HepG2 (cell line): ENCODE measurements at regions not wholly inside any gene's neighbourhood (a gene's known extent, or its start where the extent isn't known, plus 50 kb on each side); places are given as distances from the start of the nearest gene placed in this dataset.

ENCODE experiments used
- ATAC-seq: fragments of 200-7000 bp; cut with Tn5 transposase; 3 replicates; pipeline ENCODE4 v1.9.1; 2020; ENCODE audit warnings: mild to moderate bottlenecking, moderate library complexity
- BruUV-seq: library from RNA; stranded (reverse); fragments of 400-500 nt; replicated peaks from 2 replicates; lab custom pipeline; 2021; lab: Mats Ljungman, UMichigan
- CTCF ChIA-PET: fragments of 300-600 bp; formaldehyde crosslinking; extraction: SDS; loops from one replicate; lab custom pipeline; 2021; ENCODE audit warnings: low total read pairs, inconsistent platforms, low intra/inter-chr PET ratio; lab: Yijun Ruan, JAX
- POLR2A ChIA-PET: fragments of 350-600 bp; sonication (Branson Sonifier 250); formaldehyde crosslinking; loops from one replicate; lab custom pipeline; 2020; ENCODE audit warnings: antibody characterized with exemption, inconsistent platforms; lab: Yijun Ruan, JAX
- DNase-seq: peaks from one replicate; pipeline ENCODE4 v3.0.0-alpha.2; 2015; ENCODE audit warnings: low spot score
- FAIRE-seq: peaks from 3 replicates; lab custom pipeline; 2011; peaks lifted over from hg19 to GRCh38; lab: Jason Lieb, UNC
- H2AFZ ChIP-seq: one replicate; pipeline ENCODE4 v1.6.1; 2011; ENCODE audit warnings: low read length, inconsistent platforms
- H3K27ac ChIP-seq: fragments of 300-600 bp; 3 replicates; pipeline ENCODE4 v1.8.0; 2011; ENCODE audit warnings: mixed run types, mild to moderate bottlenecking, mixed read lengths, low read length, inconsistent platforms; ENCODE audit not compliant: insufficient read depth; ENCODE audit errors: extremely low read length
- H3K27me3 ChIP-seq, 2 experiments: fragments of 200-600 bp in 1 of 2; 2 replicates in 1 of 2; 3 replicates in 1 of 2; pipeline versions ENCODE4 v1.6.0 to v1.8.0; 2011; ENCODE audit warnings: low read length in 2 of 2, mild to moderate bottlenecking in 2 of 2, moderate library complexity in 2 of 2, inconsistent platforms in 1 of 2; ENCODE audit not compliant: insufficient read depth in 2 of 2, control insufficient read depth in 1 of 2
- H3K36me3 ChIP-seq, 2 experiments: fragments of 200-600 bp in 1 of 2; replicated peaks in 1 of 2; 2 replicates in 1 of 2; 3 replicates in 1 of 2; pipeline versions ENCODE4 v1.5.1 to v1.8.0; 2011; ENCODE audit warnings: low read length in 2 of 2, inconsistent platforms in 1 of 2; ENCODE audit not compliant: insufficient read depth in 2 of 2, control insufficient read depth in 1 of 2
- H3K4me1 ChIP-seq: 2 replicates; pipeline ENCODE4 v1.5.1; 2012; ENCODE audit warnings: low read length, inconsistent platforms; ENCODE audit not compliant: insufficient read depth
- H3K4me2 ChIP-seq: 2 replicates; pipeline ENCODE4 v1.6.0; 2011; ENCODE audit warnings: low read depth, low read length, inconsistent platforms
- H3K4me3 ChIP-seq, 3 experiments: fragments of 200-600 bp in 1 of 3; sonication (generic), shearing (Covaris generic) in 1 of 3; replicated peaks in 1 of 3; 2 replicates each; pipeline ENCODE4 v1.5.1; 2011 to 2016; ENCODE audit warnings: low read length in 3 of 3, inconsistent platforms in 2 of 3, low read depth in 2 of 3, mild to moderate bottlenecking in 2 of 3, control low read depth in 1 of 3, mixed read lengths in 1 of 3; ENCODE audit not compliant: insufficient read depth in 1 of 3
- H3K79me2 ChIP-seq: one replicate; pipeline ENCODE4 v1.6.1; 2011; ENCODE audit warnings: low read length, inconsistent platforms; ENCODE audit not compliant: insufficient read depth
- H3K9ac ChIP-seq: 2 replicates; pipeline ENCODE4 v1.6.0; 2011; ENCODE audit warnings: mild to moderate bottlenecking, low read depth, low read length, inconsistent platforms; ENCODE audit not compliant: insufficient read depth
- H3K9me3 ChIP-seq: 2 replicates; pipeline ENCODE4 v1.5.1; 2012; ENCODE audit warnings: mild to moderate bottlenecking, low read length
- H4K20me1 ChIP-seq: 2 replicates; pipeline ENCODE4 v1.6.0; 2011; ENCODE audit warnings: inconsistent platforms, mild to moderate bottlenecking, low read length, moderate library complexity; ENCODE audit not compliant: insufficient read depth
- ARNT2 ChIP-seq: sonication (generic); formaldehyde crosslinking; IDR thresholded peaks from 2 replicates; pipeline ENCODE4 v1.8.0; 2022; ENCODE audit warnings: mild to moderate bottlenecking, low read depth, missing genetic modification reagents, moderate library complexity
- CREB1 ChIP-seq, 2 experiments: fragments of 450-650 bp in 1 of 2; IDR thresholded peaks; 2 replicates each; pipeline ENCODE4 v1.6.1; 2016 to 2017; ENCODE audit warnings: control low read depth in 1 of 2, mild to moderate bottlenecking in 1 of 2, missing compliant biosample characterization in 1 of 2, missing genetic modification characterization in 1 of 2
- NCOA5 ChIP-seq: sonication (generic); formaldehyde crosslinking; IDR thresholded peaks from 2 replicates; pipeline ENCODE4 v1.4.0; 2020; ENCODE audit warnings: missing genetic modification reagents
- NFE2 ChIP-seq: sonication (generic); formaldehyde crosslinking; IDR thresholded peaks from 2 replicates; pipeline ENCODE4 v1.4.0; 2020; ENCODE audit warnings: missing genetic modification reagents
- XRCC5 ChIP-seq: fragments of 200-400 bp; formaldehyde crosslinking; optimal IDR thresholded peaks from 2 replicates; pipeline ENCODE3; 2017; ENCODE audit warnings: mild to moderate bottlenecking, low read length
- ZFP36L1 ChIP-seq: sonication (generic); formaldehyde crosslinking; IDR thresholded peaks from 2 replicates; pipeline ENCODE4 v1.8.0; 2022; ENCODE audit warnings: mild to moderate bottlenecking, missing genetic modification reagents, moderate library complexity
- ZNF367 ChIP-seq: sonication (generic); formaldehyde crosslinking; IDR thresholded peaks from 2 replicates; pipeline ENCODE4 v1.4.0; 2020; ENCODE audit warnings: missing genetic modification reagents, borderline replicate concordance
- ZNF543 ChIP-seq: sonication (generic); formaldehyde crosslinking; IDR thresholded peaks from 2 replicates; pipeline ENCODE4 v1.4.0; 2020; ENCODE audit warnings: mild to moderate bottlenecking, missing genetic modification reagents
- WGBS: methylation state at CpG from one replicate; pipeline ENCODE4 v1.1.6; 2017; ENCODE audit warnings: low lambda C conversion rate; 5-methylcytosine and 5-hydroxymethylcytosine counted together
- in situ Hi-C: cut with HindIII; loops from 2 replicates; pipeline ENCODE4 v1.10.0; 2017; ENCODE audit warnings: low pct_unique_long_range_greater_than_20kb; ENCODE audit not compliant: extremely low pct_ligation_motif_present
- intact Hi-C: fragments of 100-400 bp; cut with micrococcal nuclease; formaldehyde crosslinking; loops from one replicate; pipeline ENCODE4 v1.10.0; 2022; ENCODE audit not compliant: unreplicated experiment
- TF ChIP-seq, protein P1 (sequence below): sonication (generic); formaldehyde crosslinking; conservative IDR thresholded peaks from 2 replicates; pipeline ENCODE4 v1.4.0; 2020; ENCODE audit warnings: missing genetic modification reagents
- TF ChIP-seq, protein P2 (sequence below): sonication (generic); formaldehyde crosslinking; IDR thresholded peaks from 2 replicates; pipeline ENCODE4 v1.8.0; 2022; ENCODE audit warnings: mild to moderate bottlenecking, missing genetic modification reagents, borderline replicate concordance
- TF ChIP-seq, protein P3 (sequence below): sonication (generic); formaldehyde crosslinking; IDR thresholded peaks from 2 replicates; pipeline ENCODE4 v1.4.0; 2020; ENCODE audit warnings: mild to moderate bottlenecking, low read depth, missing genetic modification reagents
- TF ChIP-seq, protein P4 (sequence below): sonication (generic); formaldehyde crosslinking; IDR thresholded peaks from 2 replicates; pipeline ENCODE4 v1.5.1; 2020; ENCODE audit warnings: missing genetic modification reagents, mild to moderate bottlenecking, borderline replicate concordance
- TF ChIP-seq, protein P5 (sequence below): sonication (generic); formaldehyde crosslinking; IDR thresholded peaks from 2 replicates; pipeline ENCODE4 v1.9.0; 2022; ENCODE audit warnings: missing genetic modification reagents, mild to moderate bottlenecking, borderline replicate concordance

DNA sequence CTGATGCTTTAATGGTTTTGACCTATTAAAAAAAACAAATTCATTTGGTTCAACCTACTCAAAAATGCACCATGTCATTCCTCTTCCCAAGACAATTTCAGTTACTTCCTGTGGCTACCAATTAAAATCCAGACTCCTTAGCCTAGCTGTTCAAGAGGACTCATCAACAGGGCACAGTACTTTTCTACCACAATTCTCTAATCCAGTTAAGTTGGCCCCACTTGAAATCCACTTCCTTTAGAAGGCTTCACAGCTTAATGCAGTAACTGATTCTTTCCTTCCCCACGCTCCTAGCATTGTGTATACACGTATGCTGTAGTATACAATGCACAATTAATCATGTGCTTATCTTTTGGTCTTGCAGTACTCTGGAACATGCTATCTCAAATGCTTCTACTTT lies 129.8 kb downstream of the UGT8 start:
- FAIRE-seq (no peak), ATAC-seq (no peak), DNase-seq (no peak)
- no peaks in the 10 kb centered on the region for H3K4me1 ChIP-seq
- POLR2A ChIA-PET, result no interaction called here
- no peak overlapping the region for H3K4me2 ChIP-seq
- TF ChIP-seq XRCC5 (no peak), NCOA5 (no peak), ZNF367 (CRISPR knock-in tag) (no peak), ZNF543 (CRISPR knock-in tag) (no peak), CREB1 (IDR thresholded peaks at IDR 0.05) (no peak), CREB1 (CRISPR knock-in tag; IDR thresholded peaks at IDR 0.05) (no peak), ARNT2 (CRISPR knock-in tag) (no peak), ZFP36L1 (CRISPR knock-in tag) (no peak), NFE2 (CRISPR knock-in tag) (no peak)
- TF ChIP-seq, protein P1, sequence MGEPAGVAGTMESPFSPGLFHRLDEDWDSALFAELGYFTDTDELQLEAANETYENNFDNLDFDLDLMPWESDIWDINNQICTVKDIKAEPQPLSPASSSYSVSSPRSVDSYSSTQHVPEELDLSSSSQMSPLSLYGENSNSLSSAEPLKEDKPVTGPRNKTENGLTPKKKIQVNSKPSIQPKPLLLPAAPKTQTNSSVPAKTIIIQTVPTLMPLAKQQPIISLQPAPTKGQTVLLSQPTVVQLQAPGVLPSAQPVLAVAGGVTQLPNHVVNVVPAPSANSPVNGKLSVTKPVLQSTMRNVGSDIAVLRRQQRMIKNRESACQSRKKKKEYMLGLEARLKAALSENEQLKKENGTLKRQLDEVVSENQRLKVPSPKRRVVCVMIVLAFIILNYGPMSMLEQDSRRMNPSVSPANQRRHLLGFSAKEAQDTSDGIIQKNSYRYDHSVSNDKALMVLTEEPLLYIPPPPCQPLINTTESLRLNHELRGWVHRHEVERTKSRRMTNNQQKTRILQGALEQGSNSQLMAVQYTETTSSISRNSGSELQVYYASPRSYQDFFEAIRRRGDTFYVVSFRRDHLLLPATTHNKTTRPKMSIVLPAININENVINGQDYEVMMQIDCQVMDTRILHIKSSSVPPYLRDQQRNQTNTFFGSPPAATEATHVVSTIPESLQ (CRISPR knock-in tag), result no peak
- TF ChIP-seq, protein P2, sequence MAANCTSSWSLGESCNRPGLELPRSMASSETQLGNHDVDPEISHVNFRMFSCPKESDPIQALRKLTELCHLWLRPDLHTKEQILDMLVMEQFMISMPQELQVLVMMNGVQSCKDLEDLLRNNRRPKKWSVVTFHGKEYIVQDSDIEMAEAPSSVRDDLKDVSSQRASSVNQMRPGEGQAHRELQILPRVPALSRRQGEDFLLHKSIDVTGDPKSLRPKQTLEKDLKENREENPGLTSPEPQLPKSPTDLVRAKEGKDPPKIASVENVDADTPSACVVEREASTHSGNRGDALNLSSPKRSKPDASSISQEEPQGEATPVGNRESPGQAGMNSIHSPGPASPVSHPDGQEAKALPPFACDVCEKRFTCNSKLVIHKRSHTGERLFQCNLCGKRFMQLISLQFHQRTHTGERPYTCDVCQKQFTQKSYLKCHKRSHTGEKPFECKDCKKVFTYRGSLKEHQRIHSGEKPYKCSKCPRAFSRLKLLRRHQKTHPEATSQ (CRISPR knock-in tag), result no peak
- TF ChIP-seq, protein P3, sequence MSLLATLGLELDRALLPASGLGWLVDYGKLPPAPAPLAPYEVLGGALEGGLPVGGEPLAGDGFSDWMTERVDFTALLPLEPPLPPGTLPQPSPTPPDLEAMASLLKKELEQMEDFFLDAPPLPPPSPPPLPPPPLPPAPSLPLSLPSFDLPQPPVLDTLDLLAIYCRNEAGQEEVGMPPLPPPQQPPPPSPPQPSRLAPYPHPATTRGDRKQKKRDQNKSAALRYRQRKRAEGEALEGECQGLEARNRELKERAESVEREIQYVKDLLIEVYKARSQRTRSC (CRISPR knock-in tag), result no peak
- TF ChIP-seq, protein P4, sequence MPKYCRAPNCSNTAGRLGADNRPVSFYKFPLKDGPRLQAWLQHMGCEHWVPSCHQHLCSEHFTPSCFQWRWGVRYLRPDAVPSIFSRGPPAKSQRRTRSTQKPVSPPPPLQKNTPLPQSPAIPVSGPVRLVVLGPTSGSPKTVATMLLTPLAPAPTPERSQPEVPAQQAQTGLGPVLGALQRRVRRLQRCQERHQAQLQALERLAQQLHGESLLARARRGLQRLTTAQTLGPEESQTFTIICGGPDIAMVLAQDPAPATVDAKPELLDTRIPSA (CRISPR knock-in tag), result no peak
- TF ChIP-seq, protein P5, sequence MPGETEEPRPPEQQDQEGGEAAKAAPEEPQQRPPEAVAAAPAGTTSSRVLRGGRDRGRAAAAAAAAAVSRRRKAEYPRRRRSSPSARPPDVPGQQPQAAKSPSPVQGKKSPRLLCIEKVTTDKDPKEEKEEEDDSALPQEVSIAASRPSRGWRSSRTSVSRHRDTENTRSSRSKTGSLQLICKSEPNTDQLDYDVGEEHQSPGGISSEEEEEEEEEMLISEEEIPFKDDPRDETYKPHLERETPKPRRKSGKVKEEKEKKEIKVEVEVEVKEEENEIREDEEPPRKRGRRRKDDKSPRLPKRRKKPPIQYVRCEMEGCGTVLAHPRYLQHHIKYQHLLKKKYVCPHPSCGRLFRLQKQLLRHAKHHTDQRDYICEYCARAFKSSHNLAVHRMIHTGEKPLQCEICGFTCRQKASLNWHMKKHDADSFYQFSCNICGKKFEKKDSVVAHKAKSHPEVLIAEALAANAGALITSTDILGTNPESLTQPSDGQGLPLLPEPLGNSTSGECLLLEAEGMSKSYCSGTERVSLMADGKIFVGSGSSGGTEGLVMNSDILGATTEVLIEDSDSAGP, result no peak
- no peaks in the 10 kb centered on the region for H3K9me3 ChIP-seq
- CTCF ChIA-PET, result interaction anchor here (0.6 kb wide), 1 partner anchor 168 kb away, joined by 3 read pairs; no protein-coding TSS in a partner anchor
- WGBS, result 0% methylated on average over 2 of the region's 2 CpGs
- no peaks in the 10 kb centered on the region for H3K27me3 ChIP-seq
- H3K79me2 ChIP-seq, result no peaks in the 10 kb centered on the region
- H2AFZ ChIP-seq, result no peak overlapping the region
- H3K36me3 ChIP-seq, result no peaks in the 10 kb centered on the region
- no TSS peak for BruUV-seq
- H4K20me1 ChIP-seq, result no peaks in the 10 kb centered on the region
- H3K9ac ChIP-seq, result no peak overlapping the region
- in situ Hi-C loops (no loop called here), intact Hi-C loops (no loop called here)
- no peak overlapping the region for H3K27ac ChIP-seq
- H3K4me3 ChIP-seq, result no peak overlapping the region
